ENCODE measurements at regions not wholly inside any gene's neighbourhood (a gene's known extent, or its start where the extent isn't known, plus 50 kb on each side); places are given as distances from the start of the nearest gene placed in this dataset.

DNA sequence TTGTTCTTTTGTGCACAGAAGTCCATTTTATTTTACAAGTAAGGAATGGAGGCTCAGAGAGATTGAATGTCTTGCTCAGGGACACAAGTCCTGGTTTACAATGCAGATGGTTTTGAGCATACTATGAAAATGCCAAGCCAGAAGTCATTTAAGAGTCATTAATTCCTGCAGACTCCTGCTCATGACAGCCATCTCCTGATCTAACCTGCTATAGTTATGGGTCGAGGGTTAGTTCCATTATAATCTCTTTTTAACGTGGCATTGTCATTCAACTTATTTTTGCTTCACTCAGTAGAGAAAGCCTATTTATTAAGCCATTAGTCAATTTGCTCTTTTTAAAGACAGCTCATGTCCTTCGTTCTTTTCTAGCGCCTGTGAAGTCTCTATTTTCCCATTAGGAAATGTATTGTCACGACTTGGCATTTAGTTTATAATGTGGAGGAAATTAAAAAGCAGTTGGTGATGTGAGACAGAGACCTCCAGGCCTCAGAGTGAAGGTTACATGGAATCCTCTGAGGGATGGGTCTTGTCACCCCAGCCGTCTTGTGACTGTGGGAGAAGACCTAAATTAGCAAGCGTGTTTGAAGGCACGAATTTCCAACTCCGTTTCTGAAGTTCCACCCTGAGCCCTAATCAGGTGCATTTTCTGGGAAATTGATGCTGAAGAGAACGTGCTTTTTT lies 84.1 kb downstream of the ACTBL2 start:
- Histone ChIP-seq H3K27me3 (no peaks in the 10 kb centered on the region), H3K9me3 (no peaks in the 10 kb centered on the region), H3K36me3 (no peaks in the 10 kb centered on the region), H3K4me3 (no peak overlapping the region), H3K27ac (no peak overlapping the region), H3K9ac (ENCODE audit: low read depth in 2 of 2, low read length in 2 of 2) (no peak overlapping the region), H3K4me1 (no peaks in the 10 kb centered on the region)
- TF ChIP-seq, protein P1, sequence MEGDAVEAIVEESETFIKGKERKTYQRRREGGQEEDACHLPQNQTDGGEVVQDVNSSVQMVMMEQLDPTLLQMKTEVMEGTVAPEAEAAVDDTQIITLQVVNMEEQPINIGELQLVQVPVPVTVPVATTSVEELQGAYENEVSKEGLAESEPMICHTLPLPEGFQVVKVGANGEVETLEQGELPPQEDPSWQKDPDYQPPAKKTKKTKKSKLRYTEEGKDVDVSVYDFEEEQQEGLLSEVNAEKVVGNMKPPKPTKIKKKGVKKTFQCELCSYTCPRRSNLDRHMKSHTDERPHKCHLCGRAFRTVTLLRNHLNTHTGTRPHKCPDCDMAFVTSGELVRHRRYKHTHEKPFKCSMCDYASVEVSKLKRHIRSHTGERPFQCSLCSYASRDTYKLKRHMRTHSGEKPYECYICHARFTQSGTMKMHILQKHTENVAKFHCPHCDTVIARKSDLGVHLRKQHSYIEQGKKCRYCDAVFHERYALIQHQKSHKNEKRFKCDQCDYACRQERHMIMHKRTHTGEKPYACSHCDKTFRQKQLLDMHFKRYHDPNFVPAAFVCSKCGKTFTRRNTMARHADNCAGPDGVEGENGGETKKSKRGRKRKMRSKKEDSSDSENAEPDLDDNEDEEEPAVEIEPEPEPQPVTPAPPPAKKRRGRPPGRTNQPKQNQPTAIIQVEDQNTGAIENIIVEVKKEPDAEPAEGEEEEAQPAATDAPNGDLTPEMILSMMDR (IDR thresholded peaks at IDR 0.05) = no peak
- no peak for DNase-seq
- intact Hi-C loops (cut with DNase I) = no loop called here

DNA sequence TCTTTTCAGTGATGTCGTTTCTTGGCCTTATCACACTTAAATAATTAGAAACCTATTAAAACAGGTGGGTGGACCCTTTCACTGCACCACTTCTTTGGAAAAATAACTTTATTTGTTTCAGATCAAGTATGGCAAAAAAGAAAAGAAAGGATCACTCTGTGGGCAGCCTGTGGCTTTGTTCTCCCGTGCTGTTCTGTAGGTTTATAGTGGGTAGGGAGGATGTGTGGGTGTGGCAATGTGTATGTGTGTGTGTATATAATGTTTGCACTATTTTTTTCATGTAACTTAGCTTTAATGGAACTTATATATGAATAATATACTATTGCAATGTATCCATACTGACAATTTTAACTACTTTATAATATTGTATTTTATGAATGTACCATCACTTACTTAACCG lies 85.9 kb downstream of the ACTBL2 start:
- H3K27ac ChIP-seq = no peak overlapping the region
- no peak overlapping the region for H3K9ac ChIP-seq (ENCODE audit: low read depth in 2 of 2, low read length in 2 of 2)
- no peaks in the 10 kb centered on the region for H3K27me3 ChIP-seq
- no peaks in the 10 kb centered on the region for H3K36me3 ChIP-seq
- TF ChIP-seq, protein P1 (IDR thresholded peaks at IDR 0.05) = no peak
- H3K9me3 ChIP-seq = no peaks in the 10 kb centered on the region
- H3K4me1 ChIP-seq = no peaks in the 10 kb centered on the region
- intact Hi-C loops (cut with DNase I) = no loop called here
- no peak overlapping the region for H3K4me3 ChIP-seq
- DNase-seq = no peak

DNA sequence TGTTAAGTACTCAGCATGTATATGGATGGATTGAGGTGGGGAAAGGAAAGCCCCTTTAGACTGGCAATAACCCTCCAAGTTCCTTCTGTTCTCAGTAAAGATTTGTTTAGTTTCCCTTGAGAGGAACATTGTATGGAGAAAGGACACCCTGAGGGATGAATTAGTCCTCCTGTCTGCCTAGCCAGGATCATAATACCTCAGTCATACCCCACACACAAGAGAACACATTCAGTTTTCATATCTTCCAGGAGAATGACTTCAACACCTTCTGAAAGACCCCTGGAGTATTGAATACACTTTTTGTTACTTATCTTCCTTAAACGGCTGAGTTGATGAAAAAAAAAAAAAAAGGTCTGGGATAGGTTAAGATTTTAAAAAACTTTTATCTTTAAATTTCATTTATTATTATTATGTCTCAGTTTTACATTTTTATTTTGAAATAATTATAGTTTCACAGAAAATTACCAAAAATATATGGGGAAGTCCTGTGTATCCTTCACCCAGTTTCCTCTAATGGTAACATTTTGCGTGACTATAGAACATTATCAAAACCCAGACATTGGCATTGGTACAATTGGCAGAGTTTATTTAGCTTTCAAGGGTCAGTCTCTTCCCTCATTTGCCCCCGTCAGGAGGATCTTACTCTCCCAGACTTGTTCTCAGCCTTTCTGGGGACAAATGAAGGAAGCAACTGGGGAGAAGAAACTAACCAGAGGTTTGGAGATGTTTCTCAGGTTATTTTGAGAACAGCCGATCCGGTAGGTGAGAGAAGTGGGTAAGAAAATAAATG lies 88.0 kb downstream of the ACTBL2 start:
- Histone ChIP-seq H3K4me3 (no peak overlapping the region), H3K9ac (ENCODE audit: low read depth in 2 of 2, low read length in 2 of 2) (no peak overlapping the region), H3K27me3 (no peaks in the 10 kb centered on the region), H3K9me3 (no peaks in the 10 kb centered on the region), H3K36me3 (no peaks in the 10 kb centered on the region), H3K4me1 (no peaks in the 10 kb centered on the region), H3K27ac (no peak overlapping the region)
- no peak for DNase-seq
- intact Hi-C loops (cut with DNase I) = no loop called here
- TF ChIP-seq, protein P1 (IDR thresholded peaks at IDR 0.05) = no peak

DNA sequence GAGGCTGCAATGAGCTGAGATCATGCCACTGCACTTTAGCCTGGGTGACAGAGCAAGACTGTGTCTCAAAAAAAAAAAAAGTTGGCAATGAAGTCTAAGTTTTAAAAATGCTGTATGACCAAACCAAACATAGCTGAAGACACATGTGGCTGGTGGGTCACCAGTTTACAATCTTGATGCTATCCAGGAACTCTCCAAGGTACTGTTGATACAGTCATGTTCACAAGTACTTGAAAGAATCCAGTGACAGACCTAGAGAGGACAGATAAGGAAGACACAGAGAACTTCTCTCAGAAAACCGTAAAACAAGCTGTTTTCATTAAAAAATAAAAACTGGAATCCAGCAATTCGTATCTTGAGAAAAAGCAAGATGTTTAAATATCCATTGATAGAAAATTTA lies 95.7 kb downstream of the ACTBL2 start:
- Histone ChIP-seq H3K9ac (ENCODE audit: low read depth in 2 of 2, low read length in 2 of 2) (no peak overlapping the region), H3K27ac (no peak overlapping the region), H3K36me3 (no peaks in the 10 kb centered on the region), H3K4me1 (no peaks in the 10 kb centered on the region), H3K9me3 (no peaks in the 10 kb centered on the region), H3K4me3 (no peak overlapping the region), H3K27me3 (no peaks in the 10 kb centered on the region)
- TF ChIP-seq, protein P1 (IDR thresholded peaks at IDR 0.05) = no peak
- DNase-seq = no peak
- intact Hi-C loops (cut with DNase I) = no loop called here

DNA sequence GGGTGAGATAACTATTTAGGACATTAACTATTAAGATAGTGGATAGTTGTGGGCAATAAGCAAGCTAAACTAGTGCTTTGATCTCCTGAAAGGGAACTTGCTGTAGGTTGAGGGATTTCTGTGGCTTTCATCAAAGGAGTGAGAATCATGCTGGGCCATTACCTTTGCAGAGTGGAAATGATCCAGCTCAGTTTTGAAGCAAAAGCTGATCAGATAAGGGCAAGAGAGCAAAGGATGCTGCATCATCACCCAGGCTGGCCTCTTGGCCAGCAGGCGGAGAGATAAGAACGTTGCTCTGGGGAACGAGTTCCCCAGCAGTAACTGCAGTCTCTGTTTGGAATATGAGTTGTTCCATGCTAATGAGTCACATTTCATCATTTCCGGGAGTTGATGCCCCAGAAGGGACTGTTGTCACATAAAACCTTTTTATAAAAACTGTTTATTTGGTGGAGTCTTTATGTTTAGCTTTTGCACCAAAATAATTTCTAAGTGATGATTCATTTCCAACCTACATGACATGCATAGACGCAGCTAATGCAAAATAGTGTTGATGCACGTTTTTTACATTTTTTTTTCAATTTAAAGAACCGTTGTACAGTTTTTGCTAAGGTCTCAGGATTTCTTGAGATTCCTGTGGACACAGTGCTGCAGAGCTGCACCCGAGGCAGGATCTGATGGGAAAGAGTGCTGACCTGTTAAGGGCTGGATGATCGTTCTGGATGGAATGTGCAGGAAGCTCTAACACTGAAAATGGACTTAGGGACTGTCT lies 99.3 kb downstream of the ACTBL2 start:
- Histone ChIP-seq H3K9ac (ENCODE audit: low read depth in 2 of 2, low read length in 2 of 2) (no peak overlapping the region), H3K4me1 (no peaks in the 10 kb centered on the region), H3K27me3 (no peaks in the 10 kb centered on the region), H3K27ac (no peak overlapping the region), H3K4me3 (no peak overlapping the region), H3K36me3 (no peaks in the 10 kb centered on the region), H3K9me3 (no peaks in the 10 kb centered on the region)
- intact Hi-C loops (cut with DNase I) = no loop called here
- TF ChIP-seq, protein P1 (IDR thresholded peaks at IDR 0.05) = no peak
- peak; percentile 18 for DNase-seq
